ENCODE measurements at regions not wholly inside any gene's neighbourhood (a gene's known extent, or its start where the extent isn't known, plus 50 kb on each side); places are given as distances from the start of the nearest gene placed in this dataset.
A peak's percentile ranks its signal among the peaks of the same experiment; 100 is the strongest.

DNA sequence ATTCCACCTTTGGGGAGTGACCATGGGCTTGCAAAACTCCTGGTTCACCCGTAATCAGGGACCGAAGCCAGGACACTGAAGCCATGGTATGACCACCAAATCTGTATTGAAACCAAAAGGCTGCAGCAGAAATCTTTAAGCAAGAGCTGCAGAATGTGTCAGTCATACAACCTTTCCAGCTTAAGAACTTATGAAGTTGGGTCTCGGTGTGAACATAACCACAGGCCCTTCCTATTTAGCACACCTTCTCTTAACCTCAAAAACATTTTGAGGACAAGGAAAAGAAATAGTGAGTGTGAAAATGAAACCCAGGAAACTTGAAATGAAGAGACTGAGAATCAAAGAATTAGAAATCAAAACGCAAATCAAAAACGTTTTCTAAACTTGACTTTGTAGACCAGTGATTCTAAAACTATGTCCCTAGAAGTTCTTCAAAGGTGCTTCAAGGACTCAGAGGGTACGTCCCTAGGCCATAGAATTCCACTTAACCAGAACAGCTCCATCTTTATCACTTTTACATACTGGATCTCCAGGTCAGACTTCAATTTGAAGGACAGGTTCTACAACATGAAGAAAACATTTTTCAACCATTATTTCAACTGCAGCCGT is 231.6 kb upstream of the GRIP1 start:
- DNase-seq (no peak), ATAC-seq (no peak)

DNA sequence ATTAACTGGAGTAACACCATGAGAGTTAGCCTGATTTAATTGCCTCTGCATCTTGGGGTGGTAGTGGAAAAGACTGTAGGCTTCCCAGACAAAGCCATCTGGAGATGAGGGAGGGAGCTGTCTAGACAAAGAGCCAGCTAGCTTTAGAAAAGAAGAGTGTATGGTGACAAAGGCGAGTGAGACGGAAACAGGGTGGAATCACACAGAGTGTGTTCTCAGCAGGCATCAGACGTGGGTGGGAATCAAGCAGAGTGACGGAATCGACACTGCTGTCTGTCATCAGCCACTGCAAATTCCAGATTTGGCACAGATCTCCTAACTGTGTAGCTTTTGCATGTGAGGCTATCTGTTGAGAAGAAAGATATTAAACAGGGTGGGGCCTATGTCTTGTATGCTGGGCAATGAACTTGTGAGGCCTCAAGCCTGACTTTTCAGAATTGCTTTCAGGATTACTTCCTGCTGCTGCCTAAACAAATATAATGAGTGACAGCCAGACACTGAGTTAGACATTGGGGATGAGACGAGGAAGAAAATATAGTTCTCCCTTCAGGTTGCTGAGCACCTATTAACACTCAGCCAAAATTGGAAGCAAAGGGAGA is 236.5 kb upstream of the GRIP1 start:
- ATAC-seq (no peak), DNase-seq (no peak)

DNA sequence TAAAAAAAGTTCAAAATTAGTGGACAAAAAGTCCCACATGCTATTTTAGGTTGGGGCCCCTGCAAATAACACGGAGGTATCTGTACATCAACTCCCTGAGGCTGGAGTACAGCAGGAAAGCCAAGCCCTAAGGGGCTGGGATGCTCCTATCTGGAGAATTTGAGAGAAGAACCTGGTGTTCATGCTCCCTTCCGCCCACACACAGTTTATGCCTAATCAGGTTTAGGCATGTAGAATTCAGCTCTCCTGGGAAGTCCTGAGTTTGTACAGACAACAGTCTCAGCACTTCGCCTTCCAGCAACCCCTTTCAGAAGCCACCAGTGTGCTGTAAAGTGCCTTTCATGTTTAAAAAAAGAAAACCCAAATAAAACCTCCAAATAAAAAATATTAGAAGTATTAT is 237.3 kb upstream of the GRIP1 start:
- DNase-seq (no peak), ATAC-seq (no peak)

DNA sequence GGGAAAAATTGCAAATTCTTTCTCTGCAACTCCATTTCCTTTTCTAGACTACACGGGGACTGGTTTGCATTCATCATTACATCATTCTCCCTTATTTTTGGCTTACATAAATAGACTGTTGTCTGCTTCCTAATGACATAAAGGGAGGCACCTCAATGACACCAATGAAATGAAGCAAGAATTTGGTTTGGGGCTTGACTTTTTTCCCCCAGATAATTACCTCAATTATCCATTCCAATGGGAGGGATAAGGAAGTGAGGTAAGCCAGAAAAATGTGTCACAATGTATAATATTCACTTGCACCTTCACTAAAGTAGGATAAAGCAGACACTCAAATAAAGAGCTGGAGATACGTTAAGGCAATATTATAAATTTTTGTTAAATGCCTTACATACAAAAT is 240.6 kb upstream of the GRIP1 start:
- DNase-seq: no peak
- ATAC-seq: no peak

DNA sequence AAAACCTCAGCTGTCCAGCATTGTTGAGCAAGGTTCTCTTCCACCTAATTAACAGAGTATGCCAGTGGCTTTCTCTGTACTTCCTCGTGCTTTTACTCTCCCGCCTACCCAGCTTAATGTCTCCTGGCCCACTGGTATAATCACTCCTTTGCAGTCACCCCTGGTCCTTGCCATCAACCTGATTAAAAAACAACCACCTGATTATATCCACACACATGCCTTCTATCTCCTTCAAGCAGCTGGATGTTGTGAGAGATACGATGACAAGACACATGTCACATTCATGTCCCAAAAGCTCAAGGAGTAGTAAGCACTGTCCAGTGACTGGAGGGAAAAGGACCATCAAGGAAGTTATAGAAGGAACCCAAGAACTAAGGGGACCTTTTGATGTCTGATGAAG is 241.3 kb upstream of the GRIP1 start:
- ATAC-seq (no peak), DNase-seq (no peak)

DNA sequence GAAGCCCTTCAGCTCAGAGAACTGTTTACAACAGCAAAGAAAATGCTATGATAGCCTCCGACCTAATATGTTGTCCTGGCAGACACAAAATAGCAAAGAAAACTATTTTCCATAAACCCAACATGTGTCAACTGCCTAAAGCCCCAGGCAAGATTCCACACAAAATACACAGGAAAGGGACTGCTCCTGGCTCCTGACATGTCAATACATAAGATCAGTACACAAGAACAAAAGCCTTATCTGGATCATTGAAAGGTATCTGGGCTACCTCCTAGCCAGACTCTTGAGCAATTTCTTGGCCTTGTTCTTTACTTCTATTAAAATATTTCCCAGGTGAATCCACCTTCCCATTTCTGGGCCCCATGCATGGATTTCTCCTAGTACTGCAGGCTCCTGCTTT is 242.3 kb upstream of the GRIP1 start:
- DNase-seq: no peak
- ATAC-seq: no peak

DNA sequence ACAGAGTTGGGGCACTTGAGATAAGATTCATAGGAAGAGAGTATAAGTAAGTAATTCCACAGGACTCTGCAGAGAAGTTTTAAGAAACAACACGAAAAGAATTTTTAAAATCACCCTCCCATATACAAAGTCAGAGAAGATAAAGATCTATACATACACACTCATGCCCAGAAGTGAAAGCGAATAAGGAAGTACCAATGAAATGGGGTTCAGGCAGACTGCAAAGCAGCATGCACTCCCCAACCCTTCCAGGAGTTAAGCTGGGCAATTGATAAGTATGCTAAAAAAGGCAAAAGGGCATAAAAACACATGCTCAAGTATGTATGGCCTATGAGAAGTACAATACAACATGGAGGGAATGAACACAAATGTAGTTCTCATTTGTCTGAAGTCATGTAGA is 246.2 kb upstream of the GRIP1 start:
- DNase-seq (no peak), ATAC-seq (no peak)

DNA sequence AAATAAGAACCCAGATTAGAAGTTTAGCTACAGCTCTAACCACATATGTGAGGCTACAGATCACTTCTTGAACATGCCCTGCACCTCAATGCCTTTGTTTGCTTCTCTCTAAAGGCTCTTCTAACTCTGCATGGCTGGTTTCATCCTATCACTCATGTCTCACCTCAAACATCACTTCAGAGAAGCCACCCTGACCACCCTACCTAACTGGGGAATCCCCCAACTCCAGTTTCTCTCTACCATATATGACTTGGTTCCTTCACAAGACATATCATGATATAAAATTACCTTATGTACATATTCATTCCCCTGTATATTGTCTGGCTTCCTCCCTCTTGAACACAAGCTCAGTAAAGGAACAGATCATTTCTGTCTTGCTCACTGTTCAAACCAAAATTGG is 250.2 kb upstream of the GRIP1 start:
- peak; percentile 95 for ATAC-seq
- DNase-seq: peak; percentile 17

DNA sequence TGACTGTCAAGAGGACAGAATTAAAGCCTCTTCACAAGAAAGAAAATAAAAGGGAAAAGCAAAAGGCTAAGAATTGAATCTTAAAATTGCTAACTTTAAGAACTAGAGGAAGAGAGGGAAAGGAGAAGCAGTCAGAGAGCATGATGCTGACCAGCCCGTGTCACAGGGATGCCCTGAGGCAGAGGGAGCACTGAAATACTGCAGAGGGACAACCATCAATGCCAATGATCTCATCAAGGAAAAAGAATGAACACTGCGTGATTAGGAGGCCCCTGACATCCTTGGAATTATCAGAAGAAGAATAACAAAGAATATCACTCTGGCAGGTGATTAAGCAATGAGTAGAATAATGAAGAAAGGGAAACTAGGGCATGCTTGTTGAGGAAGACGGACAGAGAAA is 252.2 kb upstream of the GRIP1 start:
- ATAC-seq (no peak), DNase-seq (no peak)

DNA sequence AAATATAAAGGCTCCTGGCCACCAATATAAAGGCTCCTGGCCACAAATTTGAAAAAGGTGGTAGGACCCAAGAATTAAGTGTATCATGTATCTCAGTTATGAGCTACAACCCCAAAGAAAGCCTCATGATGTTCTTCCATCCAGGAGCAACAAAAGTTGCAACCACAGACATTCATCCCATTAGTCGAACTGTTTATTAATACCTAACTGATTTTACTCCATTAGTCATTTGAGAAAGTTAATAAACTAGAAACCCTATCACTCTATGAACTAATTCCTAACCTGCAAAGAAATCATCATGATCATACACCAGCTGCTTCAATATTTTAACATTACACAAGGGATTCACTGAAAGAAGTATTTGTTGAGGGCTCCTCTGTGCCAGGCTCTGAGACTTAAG is 253.2 kb upstream of the GRIP1 start:
- no peak for ATAC-seq
- no peak for DNase-seq

DNA sequence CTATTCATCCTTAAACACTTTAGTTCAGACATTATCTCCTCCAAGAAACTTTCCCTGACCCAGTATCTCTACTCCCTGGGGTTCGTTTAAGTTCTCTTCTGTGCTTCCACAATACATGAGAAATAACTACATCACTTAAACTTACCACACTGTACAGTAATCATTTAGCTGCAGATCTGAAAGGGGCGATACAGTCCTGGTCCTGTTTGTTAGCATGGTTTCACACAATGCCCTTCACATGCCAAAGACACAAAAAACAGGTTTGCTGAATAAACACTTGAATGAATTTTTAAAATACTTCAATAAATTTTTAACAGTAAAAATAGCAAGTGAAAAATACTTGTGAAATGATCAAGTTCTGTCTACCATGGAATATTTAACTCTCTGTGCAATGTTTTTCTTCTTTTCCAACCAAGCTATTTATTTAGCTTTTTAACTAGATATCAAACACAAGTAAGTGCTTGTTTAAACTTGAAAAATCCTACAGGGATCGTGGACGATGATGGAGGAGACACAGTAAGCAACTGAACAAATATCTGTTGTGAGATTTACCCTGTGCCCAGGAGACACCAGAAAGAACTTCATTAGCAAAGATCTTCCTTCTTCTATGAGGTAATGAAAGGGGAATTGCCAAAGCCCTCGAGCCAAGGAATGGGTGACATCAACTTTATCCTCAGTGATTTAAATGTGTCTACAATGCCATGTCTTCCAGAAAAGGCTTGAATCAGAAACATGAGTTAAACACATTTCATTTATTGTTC is 255.6 kb upstream of the GRIP1 start:
- DNase-seq: no peak
- no peak for ATAC-seq

DNA sequence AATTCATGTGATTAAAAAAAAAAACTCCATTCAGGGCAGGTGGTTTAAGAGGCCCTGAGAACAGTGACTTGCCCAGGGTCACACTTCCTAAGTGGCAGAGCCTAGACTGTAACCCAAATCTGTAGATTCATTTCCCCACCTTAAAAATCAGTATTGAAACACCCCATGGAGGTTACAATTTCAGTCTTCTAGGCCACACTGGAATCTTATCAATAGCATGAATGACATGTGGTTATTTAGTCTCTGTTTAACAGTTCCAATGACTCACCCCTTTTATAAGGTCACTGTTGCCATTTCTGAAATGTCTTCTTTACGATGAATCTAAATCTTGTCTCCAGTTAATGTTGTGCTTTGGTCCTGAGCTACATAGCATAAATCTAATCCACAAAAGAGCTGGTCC is 262.3 kb upstream of the GRIP1 start:
- peak; percentile 97 for ATAC-seq
- DNase-seq: peak; percentile 12

DNA sequence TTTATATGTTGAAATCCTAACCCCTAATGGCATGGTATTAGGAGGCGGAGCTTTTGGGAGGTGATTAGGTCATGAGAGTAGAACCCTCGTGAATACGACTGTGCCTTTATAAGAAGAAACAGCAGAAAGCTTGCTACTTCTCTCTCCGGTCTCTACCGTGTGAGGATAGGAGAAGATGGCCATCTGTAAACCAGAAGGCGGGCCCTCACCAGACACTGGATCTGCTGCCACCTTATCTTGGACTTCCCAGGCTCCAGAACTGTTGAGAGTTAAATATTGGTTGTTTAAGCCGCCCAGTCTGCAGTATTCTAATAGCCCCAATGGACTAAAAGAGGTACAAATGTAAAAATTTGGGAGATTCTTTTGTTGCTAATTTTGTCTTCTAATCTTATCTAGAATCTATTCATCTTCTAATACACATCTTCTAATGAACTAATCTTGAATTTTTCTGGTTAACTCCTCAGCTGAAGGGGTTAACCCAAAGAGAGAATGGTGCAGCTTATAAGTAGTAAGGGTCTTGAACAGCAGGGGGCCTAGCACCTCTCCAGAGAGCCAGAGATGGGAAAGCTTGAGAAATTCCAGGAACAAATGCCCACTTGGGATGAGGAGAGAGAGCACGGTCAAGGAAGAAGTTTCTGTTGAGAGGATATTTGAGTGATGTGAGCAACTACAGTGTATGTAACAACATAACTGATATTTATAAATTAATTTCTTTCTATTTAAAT is 264.0 kb upstream of the GRIP1 start:
- ATAC-seq: no peak
- no peak for DNase-seq

DNA sequence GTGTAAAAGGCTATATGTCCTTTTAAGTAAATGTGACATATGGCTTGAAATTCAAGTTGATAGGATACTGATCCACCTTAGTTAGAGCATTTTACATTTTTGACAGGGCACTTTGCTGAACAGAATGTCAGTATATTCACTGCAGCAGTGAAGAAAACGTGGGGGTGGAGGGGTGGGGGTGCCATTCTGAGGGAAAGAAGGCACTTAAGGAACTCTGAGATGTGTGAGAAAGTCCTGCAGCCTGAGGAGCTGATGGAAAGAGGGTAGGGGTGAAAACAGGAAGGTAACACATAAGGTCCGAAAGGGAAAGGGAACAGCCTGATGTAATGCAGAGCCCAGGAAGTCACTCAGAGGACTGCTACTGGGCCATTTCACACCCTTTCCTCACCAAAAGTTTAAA is 265.5 kb upstream of the GRIP1 start:
- DNase-seq (no peak), ATAC-seq (no peak)

DNA sequence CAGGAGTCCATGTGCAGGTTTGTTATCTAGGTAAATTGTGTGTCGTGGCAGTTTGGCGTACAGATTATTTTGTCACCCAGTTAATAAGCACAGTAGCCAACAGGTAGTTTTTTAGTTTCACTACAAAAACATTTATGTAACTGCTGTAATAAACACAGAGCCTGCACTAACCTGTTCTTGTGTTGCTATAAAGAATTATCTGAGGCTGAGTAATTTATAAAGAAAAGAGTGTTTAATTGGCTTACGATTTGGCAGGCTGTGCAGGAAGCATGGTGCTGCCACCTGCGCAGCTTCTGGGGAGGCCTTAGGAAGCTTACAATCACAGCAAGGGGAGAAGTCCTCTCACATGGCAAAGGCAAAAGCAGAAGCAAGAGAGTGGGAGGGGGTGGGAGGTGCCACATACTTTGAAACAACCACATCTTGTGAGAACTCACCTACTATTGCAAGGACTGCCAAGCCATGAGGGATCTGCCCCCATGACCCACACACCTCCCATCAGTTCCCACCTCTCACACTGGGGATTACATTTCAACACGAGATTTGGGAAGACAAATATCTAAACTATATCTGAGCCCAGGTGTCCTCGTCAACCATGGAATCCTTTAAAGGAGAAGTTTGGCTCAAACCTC is 266.4 kb upstream of the GRIP1 start:
- ATAC-seq (no peak), DNase-seq (no peak)

DNA sequence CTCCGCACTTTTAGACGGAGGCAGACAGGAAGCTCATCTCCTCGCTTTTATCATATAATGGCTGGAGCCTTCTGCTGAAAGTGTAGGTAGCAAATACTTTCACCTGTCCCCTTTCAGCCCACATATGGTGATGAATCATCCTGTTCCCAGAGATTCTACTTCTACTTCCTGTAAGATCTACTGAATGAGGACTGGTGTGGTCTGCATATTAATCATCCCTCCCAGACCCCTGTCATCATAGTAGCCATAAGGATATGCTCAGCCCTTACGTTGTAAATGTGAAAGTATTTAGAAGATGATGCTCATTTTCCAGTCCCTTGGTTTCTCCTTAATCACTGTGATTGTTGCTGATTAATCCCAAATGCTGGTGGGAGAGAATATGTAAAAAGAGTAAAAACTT is 268.2 kb upstream of the GRIP1 start:
- ATAC-seq: peak; percentile 98

DNA sequence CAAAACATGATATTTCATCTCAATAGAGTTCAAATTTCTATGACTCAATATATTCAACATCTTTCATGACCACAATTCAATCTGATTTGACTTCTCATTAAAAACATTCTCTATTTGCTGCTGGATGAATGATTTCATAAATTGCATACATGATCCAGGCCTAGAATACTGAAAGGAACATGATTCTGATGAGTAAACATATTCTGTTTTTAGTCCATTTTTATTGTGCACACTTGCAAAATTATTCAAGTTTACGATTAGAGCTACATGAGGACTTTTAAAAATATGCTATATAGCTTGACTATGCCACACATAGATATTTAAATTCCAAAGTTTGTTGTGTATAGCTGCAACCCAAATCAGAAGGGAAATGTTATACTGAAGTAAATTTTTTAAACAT is 273.8 kb upstream of the GRIP1 start:
- no peak for ATAC-seq
- no peak for DNase-seq

More for the DNA sequence above, 268.2 kb upstream of the GRIP1 start:
- DNase-seq: peak; percentile 7

DNA sequence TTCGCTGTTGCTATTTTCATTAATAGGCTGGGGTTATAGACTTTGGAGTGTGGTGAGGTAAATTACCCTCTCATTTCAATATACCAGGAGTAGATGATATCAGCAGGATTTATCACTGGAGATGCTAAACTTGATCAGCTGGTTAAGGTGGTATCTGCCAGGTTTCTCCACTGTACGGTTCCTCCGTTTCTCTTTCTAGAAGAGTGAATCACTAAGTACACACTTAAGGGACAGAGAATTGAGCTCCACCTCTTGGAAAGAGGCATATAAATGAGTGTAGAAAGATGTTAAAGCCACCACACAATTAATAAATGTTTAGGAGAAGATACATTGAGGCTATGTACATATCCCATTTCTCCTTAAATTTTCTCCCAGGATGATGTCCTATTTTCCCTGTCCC is 277.4 kb upstream of the GRIP1 start:
- ATAC-seq (no peak), DNase-seq (no peak)

DNA sequence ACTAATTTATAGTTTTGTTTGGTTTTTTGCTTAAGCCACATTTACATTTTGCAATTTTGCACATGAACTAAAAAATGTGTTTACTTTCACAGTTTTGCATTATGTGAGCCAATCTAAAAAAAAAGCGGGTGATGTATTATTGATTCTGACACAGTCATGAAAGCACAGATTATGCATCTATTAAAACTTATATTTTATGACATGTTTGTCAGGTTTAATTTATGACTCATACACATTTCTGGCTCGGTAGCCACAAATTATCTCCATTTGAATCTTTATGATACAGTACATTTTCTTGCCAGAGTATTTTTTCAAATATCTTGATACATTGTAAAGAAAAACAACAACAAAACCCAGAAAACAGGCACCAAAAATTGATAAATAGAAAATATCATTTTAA is 280.4 kb upstream of the GRIP1 start:
- DNase-seq: no peak

DNA sequence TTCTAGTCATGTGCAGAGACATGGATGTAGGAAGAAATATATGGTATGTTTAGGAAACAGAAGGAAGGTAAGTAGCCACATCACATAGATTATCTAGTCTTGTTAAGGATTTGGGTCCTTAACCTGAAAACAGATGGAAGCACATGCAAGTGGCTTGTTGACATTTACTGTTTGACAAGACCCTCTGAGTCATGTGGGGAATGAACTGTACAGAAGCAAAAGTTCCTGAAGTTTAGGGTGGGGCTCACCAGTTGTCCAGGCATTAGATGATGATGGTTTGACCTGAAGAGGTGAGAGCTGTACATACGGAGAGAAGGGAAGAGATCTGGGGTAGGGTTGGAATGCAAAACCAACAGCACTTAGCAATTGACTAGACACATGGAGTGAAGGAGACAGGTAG is 281.1 kb upstream of the GRIP1 start:
- no peak for ATAC-seq
- no peak for DNase-seq

More for the DNA sequence above, 280.4 kb upstream of the GRIP1 start:
- ATAC-seq: no peak

DNA sequence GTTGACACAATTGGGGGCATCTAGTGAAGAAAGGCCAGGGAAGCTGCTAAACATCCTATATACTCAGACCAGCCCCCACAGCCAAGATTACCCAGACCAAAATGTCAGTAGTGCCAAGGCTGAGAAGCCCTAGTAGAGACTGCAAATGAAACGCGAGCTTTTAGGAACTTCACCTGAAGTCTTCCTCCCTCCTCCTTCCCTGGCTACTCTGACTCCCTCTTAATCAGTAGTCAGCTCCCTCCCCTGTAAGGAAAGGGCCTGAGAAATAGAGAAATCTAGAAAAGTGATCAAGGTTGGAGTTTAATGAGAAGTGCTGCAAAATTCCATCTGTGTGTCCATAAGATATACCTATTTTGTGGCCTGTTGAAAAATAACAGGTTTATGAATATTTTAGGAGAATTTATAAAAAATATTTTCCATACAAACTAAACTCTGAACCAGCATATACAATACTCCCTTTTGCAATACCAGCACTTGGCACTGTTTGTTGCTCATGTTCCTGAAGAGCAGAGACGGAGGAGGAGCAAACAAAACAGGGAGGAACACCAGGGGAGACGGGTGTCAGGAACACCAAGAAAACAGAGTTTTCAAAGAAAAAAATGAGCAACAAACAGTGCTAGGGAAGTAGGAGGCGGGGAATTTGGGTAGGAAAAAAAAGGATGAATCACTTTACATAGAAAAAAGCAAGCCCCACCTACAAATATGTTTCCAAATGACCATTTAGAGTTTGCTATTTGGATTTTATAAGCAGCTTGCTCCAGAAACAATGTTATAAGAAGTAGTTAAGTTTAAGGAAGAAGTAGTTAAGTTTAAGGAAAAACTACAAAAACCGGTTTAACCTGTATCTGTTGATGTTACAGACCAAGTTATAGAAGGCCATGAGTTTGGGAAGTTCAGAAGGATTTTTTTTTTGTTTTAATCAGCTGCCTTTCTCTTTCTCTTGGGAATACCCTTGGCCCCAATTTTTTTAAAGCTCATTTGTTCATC is 282.1 kb upstream of the GRIP1 start:
- DNase-seq: no peak
- no peak for ATAC-seq
